ENCODE measurements at regions not wholly inside any gene's neighbourhood (a gene's known extent, or its start where the extent isn't known, plus 50 kb on each side); places are given as distances from the start of the nearest gene placed in this dataset.
A peak's percentile ranks its signal among the peaks of the same experiment; 100 is the strongest.

DNA sequence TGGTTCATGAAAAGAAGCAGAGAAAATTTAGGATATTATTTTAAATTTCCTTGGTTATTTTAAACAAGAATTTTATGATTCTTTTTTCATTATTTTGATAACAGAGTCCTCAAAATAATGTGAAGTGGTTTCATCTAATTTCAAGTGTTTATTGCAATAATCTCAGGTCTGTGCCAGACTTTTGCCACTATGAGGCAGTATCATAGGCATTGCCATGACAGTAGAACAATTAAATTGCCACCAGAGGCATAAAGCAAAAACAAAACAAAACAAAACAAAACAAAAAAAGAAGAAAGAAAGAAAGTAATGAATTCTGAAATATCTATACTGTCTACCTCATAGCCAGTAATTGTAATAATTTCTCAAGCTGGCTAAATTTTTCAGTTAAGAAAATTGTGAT, 739.2 kb downstream of the KCTD8 start:
- Histone ChIP-seq H3K4me1 (ENCODE audit: control insufficient read depth in 1 of 2, insufficient read depth in 2 of 2, low read length in 2 of 2) (no peaks in the 10 kb centered on the region), H4K12ac (ENCODE audit: low read depth, low read length) (no peak overlapping the region), H3K4me3 (ENCODE audit: low read depth, low read length) (no peak overlapping the region), H3K18ac (ENCODE audit: low read length) (no peak overlapping the region), H4K8ac (ENCODE audit: low read depth, low read length) (no peak overlapping the region), H4K91ac (ENCODE audit: low read depth, low read length) (no peak overlapping the region), H3K79me2 (ENCODE audit: control insufficient read depth, insufficient read depth, low read length, poor library complexity) (no peaks in the 10 kb centered on the region), H3K14ac (ENCODE audit: low read length) (no peak overlapping the region), H3K27ac (ENCODE audit: low read depth, low read length) (no peak overlapping the region), H2BK12ac (ENCODE audit: low read length) (no peak overlapping the region), H3K9ac (ENCODE audit: low read length) (no peak overlapping the region), H2BK120ac (ENCODE audit: insufficient read depth, low read length, poor library complexity) (no peak overlapping the region), H3K4ac (ENCODE audit: low read depth, low read length) (no peak overlapping the region), H2AFZ (ENCODE audit: insufficient read depth, low read length, poor library complexity) (no peak overlapping the region), H3K9me3 (ENCODE audit: insufficient read depth, low read depth, low read length) (no peaks in the 10 kb centered on the region), H3K36me3 (ENCODE audit: control insufficient read depth in 1 of 2, insufficient read depth in 2 of 2, low read length in 2 of 2) (no peaks in the 10 kb centered on the region), H3K27me3 (ENCODE audit: insufficient read depth, low read length) (no peaks in the 10 kb centered on the region), H2BK5ac (ENCODE audit: low read depth, low read length, poor library complexity) (no peak overlapping the region), H2AK5ac (ENCODE audit: low read length) (no peak overlapping the region), H3K4me2 (ENCODE audit: low read length) (no peak overlapping the region), H3K23ac (ENCODE audit: low read length) (no peak overlapping the region), H3K79me1 (ENCODE audit: low read length) (no peaks in the 10 kb centered on the region)
- no peak for DNase-seq

DNA sequence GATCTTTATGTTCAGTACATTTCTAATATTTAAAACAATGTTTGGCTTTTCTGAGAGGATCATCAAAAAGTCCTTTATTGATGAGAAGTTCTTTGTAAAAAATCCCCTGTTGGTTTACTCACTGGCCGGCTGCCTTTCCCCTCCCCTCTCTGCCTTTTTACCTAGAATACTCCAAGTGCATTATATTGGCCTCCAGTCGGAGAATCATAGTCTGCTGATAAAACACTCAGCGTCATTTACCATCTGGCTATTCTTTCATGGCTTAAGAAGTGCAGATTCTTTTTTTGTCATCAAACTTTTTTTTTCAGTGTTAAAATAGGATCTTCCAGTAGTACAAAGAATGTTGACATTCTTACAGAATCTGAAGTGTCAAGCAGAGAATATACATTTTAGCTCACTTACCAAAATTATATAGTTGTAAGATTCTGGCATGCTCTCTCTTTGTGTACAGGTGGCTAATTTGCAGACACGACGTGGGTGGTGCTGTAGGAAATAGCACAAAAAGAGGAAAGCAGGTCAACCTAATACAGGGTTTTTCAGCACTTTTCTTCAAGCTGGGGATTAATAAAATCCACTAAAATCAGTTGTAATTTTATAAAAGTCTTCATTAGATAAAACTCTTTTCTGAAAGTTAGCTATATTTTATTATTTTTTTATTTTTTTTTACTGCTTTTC, 731.8 kb downstream of the KCTD8 start:
- Histone ChIP-seq H4K91ac (ENCODE audit: low read depth, low read length) (no peak overlapping the region), H3K4me2 (ENCODE audit: low read length) (no peak overlapping the region), H3K9me3 (ENCODE audit: insufficient read depth, low read depth, low read length) (no peaks in the 10 kb centered on the region), H3K18ac (ENCODE audit: low read length) (no peak overlapping the region), H3K9ac (ENCODE audit: low read length) (no peak overlapping the region), H2BK5ac (ENCODE audit: low read depth, low read length, poor library complexity) (no peak overlapping the region), H4K8ac (ENCODE audit: low read depth, low read length) (no peak overlapping the region), H2AK5ac (ENCODE audit: low read length) (no peak overlapping the region), H3K79me2 (ENCODE audit: control insufficient read depth, insufficient read depth, low read length, poor library complexity) (no peaks in the 10 kb centered on the region), H3K4ac (ENCODE audit: low read depth, low read length) (no peak overlapping the region), H4K12ac (ENCODE audit: low read depth, low read length) (no peak overlapping the region), H2BK12ac (ENCODE audit: low read length) (no peak overlapping the region), H3K14ac (ENCODE audit: low read length) (no peak overlapping the region), H3K4me1 (ENCODE audit: control insufficient read depth in 1 of 2, insufficient read depth in 2 of 2, low read length in 2 of 2) (no peaks in the 10 kb centered on the region), H3K27me3 (ENCODE audit: insufficient read depth, low read length) (no peaks in the 10 kb centered on the region), H3K36me3 (ENCODE audit: control insufficient read depth in 1 of 2, insufficient read depth in 2 of 2, low read length in 2 of 2) (no peaks in the 10 kb centered on the region), H3K79me1 (ENCODE audit: low read length) (no peaks in the 10 kb centered on the region), H3K4me3 (ENCODE audit: low read depth, low read length) (no peak overlapping the region), H3K23ac (ENCODE audit: low read length) (no peak overlapping the region), H2AFZ (ENCODE audit: insufficient read depth, low read length, poor library complexity) (no peak overlapping the region), H3K27ac (ENCODE audit: low read depth, low read length) (no peak overlapping the region), H2BK120ac (ENCODE audit: insufficient read depth, low read length, poor library complexity) (no peak overlapping the region)
- WGBS (ENCODE audit: extremely low coverage, insufficient coverage, insufficient read length), result no CpG with 5 or more reads among the region's 5 CpGs
- no peak for DNase-seq

DNA sequence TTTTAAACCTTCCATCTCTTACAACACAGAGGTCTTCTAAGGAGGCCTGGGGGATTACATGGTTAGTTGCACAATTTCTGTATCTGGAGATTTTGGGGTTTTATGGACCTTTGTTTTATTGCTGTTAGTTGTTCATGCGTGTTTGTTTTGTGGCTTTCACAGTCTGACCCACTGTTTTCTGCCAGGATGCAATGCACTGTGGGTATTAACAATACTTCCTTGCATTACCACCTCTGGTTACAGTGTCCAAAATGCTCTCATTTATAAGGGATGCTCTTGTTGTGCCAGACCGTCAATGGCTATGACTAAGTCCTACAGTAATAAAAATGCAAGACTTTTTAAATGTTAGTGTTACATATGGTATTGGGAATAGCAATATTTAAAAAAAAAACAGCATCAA, 730.2 kb downstream of the KCTD8 start:
- Histone ChIP-seq H3K4me1 (ENCODE audit: control insufficient read depth in 1 of 2, insufficient read depth in 2 of 2, low read length in 2 of 2) (no peaks in the 10 kb centered on the region), H4K91ac (ENCODE audit: low read depth, low read length) (no peak overlapping the region), H3K4me3 (ENCODE audit: low read depth, low read length) (no peak overlapping the region), H3K14ac (ENCODE audit: low read length) (no peak overlapping the region), H3K9me3 (ENCODE audit: insufficient read depth, low read depth, low read length) (no peaks in the 10 kb centered on the region), H3K23ac (ENCODE audit: low read length) (no peak overlapping the region), H3K4me2 (ENCODE audit: low read length) (no peak overlapping the region), H4K8ac (ENCODE audit: low read depth, low read length) (no peak overlapping the region), H2AK5ac (ENCODE audit: low read length) (no peak overlapping the region), H2AFZ (ENCODE audit: insufficient read depth, low read length, poor library complexity) (no peak overlapping the region), H3K9ac (ENCODE audit: low read length) (no peak overlapping the region), H3K4ac (ENCODE audit: low read depth, low read length) (no peak overlapping the region), H3K18ac (ENCODE audit: low read length) (no peak overlapping the region), H3K27me3 (ENCODE audit: insufficient read depth, low read length) (no peaks in the 10 kb centered on the region), H4K12ac (ENCODE audit: low read depth, low read length) (no peak overlapping the region), H3K27ac (ENCODE audit: low read depth, low read length) (no peak overlapping the region), H3K36me3 (ENCODE audit: control insufficient read depth in 1 of 2, insufficient read depth in 2 of 2, low read length in 2 of 2) (no peaks in the 10 kb centered on the region), H2BK12ac (ENCODE audit: low read length) (no peak overlapping the region), H2BK120ac (ENCODE audit: insufficient read depth, low read length, poor library complexity) (no peak overlapping the region), H3K79me1 (ENCODE audit: low read length) (no peaks in the 10 kb centered on the region), H2BK5ac (ENCODE audit: low read depth, low read length, poor library complexity) (no peak overlapping the region), H3K79me2 (ENCODE audit: control insufficient read depth, insufficient read depth, low read length, poor library complexity) (no peaks in the 10 kb centered on the region)
- no CpG with 5 or more reads among the region's 2 CpGs for WGBS (ENCODE audit: extremely low coverage, insufficient coverage, insufficient read length)
- DNase-seq, result peak in 1 of 2 donors; percentile 1

DNA sequence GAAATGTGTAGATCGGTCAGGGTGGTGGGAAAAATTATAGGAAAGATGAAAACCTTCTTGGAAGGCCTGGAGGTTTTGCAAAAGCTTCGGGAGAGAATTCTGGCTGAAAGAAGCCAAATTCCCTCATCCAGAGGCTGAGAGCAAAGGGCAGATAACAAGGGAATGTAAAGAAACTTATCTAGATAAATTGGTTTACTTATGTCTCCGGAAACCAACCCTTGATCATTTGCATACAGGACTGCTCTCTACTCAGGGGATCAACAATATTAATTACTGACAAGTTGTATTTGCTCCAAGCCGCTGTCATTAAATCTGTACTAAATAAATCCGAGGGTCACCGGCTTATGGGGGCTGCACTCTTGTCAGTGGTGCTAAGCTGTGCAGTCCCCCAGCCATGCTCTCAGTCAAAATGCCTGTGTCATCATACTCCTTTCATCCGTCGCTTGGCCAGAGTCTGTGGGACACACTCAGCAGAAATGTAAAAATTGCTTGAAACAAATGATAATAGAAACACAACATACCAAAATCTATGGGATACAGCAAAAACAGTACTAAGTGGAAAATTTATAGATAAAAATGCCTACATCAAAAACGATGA, 715.7 kb downstream of the KCTD8 start:
- no peaks in the 10 kb centered on the region for H3K79me2 ChIP-seq (ENCODE audit: control insufficient read depth, insufficient read depth, low read length, poor library complexity)
- H3K9ac ChIP-seq (ENCODE audit: low read length), result no peak overlapping the region
- H4K8ac ChIP-seq (ENCODE audit: low read depth, low read length), result no peak overlapping the region
- H2BK120ac ChIP-seq (ENCODE audit: insufficient read depth, low read length, poor library complexity), result no peak overlapping the region
- H3K4me1 ChIP-seq (ENCODE audit: control insufficient read depth in 1 of 2, insufficient read depth in 2 of 2, low read length in 2 of 2), result no peaks in the 10 kb centered on the region
- no peak overlapping the region for H2BK5ac ChIP-seq (ENCODE audit: low read depth, low read length, poor library complexity)
- no peak for DNase-seq
- H3K27ac ChIP-seq (ENCODE audit: low read depth, low read length), result no peak overlapping the region
- no peak overlapping the region for H2AFZ ChIP-seq (ENCODE audit: insufficient read depth, low read length, poor library complexity)
- H3K14ac ChIP-seq (ENCODE audit: low read length), result no peak overlapping the region
- no peak overlapping the region for H4K91ac ChIP-seq (ENCODE audit: low read depth, low read length)
- WGBS (ENCODE audit: extremely low coverage, insufficient coverage, insufficient read length), result 100% methylated on average over 1 of the region's 9 CpGs
- H3K79me1 ChIP-seq (ENCODE audit: low read length), result no peaks in the 10 kb centered on the region
- H3K9me3 ChIP-seq (ENCODE audit: insufficient read depth, low read depth, low read length), result no peaks in the 10 kb centered on the region
- no peaks in the 10 kb centered on the region for H3K27me3 ChIP-seq (ENCODE audit: insufficient read depth, low read length)
- H3K23ac ChIP-seq (ENCODE audit: low read length), result no peak overlapping the region
- H3K4me3 ChIP-seq (ENCODE audit: low read depth, low read length), result no peak overlapping the region
- no peak overlapping the region for H3K18ac ChIP-seq (ENCODE audit: low read length)
- no peak overlapping the region for H2BK12ac ChIP-seq (ENCODE audit: low read length)
- H3K4ac ChIP-seq (ENCODE audit: low read depth, low read length), result no peak overlapping the region
- no peak overlapping the region for H3K4me2 ChIP-seq (ENCODE audit: low read length)
- no peak overlapping the region for H4K12ac ChIP-seq (ENCODE audit: low read depth, low read length)
- no peak overlapping the region for H2AK5ac ChIP-seq (ENCODE audit: low read length)
- no peaks in the 10 kb centered on the region for H3K36me3 ChIP-seq (ENCODE audit: control insufficient read depth in 1 of 2, insufficient read depth in 2 of 2, low read length in 2 of 2)

Measured in trophoblast cell (in vitro differentiated cells and primary cell).